ENCODE measurements at regions not wholly inside any gene's neighbourhood (a gene's known extent, or its start where the extent isn't known, plus 50 kb on each side); places are given as distances from the start of the nearest gene placed in this dataset.

- no peaks in the 10 kb centered on the region for H3K9me3 Mint-ChIP-seq
- H3K4me1 Mint-ChIP-seq: no peaks in the 10 kb centered on the region
- no peaks in the 10 kb centered on the region for H3K36me3 Mint-ChIP-seq
- no peak for DNase-seq (ENCODE audit: low spot score in 2 of 2, unreplicated experiment in 2 of 2)
- no peak overlapping the region for H3K4me3 Mint-ChIP-seq
- H3K27ac Mint-ChIP-seq: no peak overlapping the region
- peaks cover 4% of the 10 kb centered on the region for H3K27me3 Mint-ChIP-seq (ENCODE audit: low read depth)
- no peak for TF ChIP-seq CTCF (IDR thresholded peaks at IDR 0.05; ENCODE audit: unreplicated experiment)
Measured at GRCh38 chr9:23288545-23288944, 537.5 kb downstream of the ELAVL2 start.

GRCh38 chr9:23290973-23291372 is 535.1 kb downstream of the ELAVL2 start:
- TF ChIP-seq CTCF (IDR thresholded peaks at IDR 0.05; ENCODE audit: unreplicated experiment): no peak
- peaks cover 4% of the 10 kb centered on the region for H3K27me3 Mint-ChIP-seq (ENCODE audit: low read depth)
- H3K9me3 Mint-ChIP-seq: no peaks in the 10 kb centered on the region
- DNase-seq (ENCODE audit: low spot score in 2 of 2, unreplicated experiment in 2 of 2): no peak
- H3K4me3 Mint-ChIP-seq: no peak overlapping the region
- H3K27ac Mint-ChIP-seq: no peak overlapping the region
- H3K36me3 Mint-ChIP-seq: no peaks in the 10 kb centered on the region
- H3K4me1 Mint-ChIP-seq: no peaks in the 10 kb centered on the region

DNA sequence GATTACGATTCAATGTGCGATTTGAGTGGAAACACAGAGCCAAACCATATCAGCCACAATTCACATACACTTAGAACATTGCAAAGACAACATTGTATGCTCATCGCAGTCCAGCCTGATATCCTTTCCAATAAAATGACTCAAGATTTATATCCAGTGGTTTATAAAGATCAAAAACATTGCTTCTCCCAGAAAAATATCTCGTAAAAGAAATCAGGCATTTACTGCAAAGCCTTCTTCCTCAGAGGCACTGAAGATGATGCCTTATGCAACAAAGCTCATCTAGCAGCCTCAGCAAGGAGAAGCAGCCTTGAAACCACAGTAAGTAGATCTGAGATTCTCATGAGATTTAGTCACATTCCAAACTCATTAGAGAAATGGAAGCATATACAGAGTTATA is 523.8 kb downstream of the ELAVL2 start:
- Mint-ChIP-seq H3K36me3 (no peaks in the 10 kb centered on the region), H3K27me3 (ENCODE audit: low read depth) (no peaks in the 10 kb centered on the region), H3K4me3 (no peak overlapping the region), H3K9me3 (no peaks in the 10 kb centered on the region), H3K27ac (peak overlapping the region; percentile 54), H3K4me1 (no peaks in the 10 kb centered on the region)
- DNase-seq (ENCODE audit: low spot score in 2 of 2, unreplicated experiment in 2 of 2): no peak
- no peak for TF ChIP-seq CTCF (IDR thresholded peaks at IDR 0.05; ENCODE audit: unreplicated experiment)

DNA sequence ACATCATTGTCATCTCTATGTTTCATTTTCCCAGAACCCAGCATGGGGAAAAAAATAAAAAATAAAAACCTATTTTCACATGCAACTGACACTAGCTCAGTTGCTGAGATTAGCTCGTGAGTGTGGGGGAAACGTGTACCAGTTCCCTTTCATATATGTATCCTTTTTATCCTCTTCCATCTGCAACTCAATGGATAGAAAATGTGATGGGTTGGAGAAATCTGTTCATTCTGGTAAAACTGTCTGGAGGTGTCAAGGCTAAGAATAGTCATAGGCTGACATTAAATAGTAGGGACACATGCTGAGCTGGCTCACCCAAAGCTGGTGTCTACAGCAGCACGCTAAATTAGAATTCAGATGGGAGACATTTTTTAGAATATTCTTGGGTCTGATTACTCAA is 519.3 kb downstream of the ELAVL2 start:
- no peaks in the 10 kb centered on the region for H3K27me3 Mint-ChIP-seq (ENCODE audit: low read depth)
- no peak for DNase-seq (ENCODE audit: low spot score in 2 of 2, unreplicated experiment in 2 of 2)
- no peaks in the 10 kb centered on the region for H3K4me1 Mint-ChIP-seq
- H3K27ac Mint-ChIP-seq: no peak overlapping the region
- TF ChIP-seq CTCF (IDR thresholded peaks at IDR 0.05; ENCODE audit: unreplicated experiment): no peak
- peaks cover 12% of the 10 kb centered on the region for H3K9me3 Mint-ChIP-seq
- no peak overlapping the region for H3K4me3 Mint-ChIP-seq
- no peaks in the 10 kb centered on the region for H3K36me3 Mint-ChIP-seq

DNA sequence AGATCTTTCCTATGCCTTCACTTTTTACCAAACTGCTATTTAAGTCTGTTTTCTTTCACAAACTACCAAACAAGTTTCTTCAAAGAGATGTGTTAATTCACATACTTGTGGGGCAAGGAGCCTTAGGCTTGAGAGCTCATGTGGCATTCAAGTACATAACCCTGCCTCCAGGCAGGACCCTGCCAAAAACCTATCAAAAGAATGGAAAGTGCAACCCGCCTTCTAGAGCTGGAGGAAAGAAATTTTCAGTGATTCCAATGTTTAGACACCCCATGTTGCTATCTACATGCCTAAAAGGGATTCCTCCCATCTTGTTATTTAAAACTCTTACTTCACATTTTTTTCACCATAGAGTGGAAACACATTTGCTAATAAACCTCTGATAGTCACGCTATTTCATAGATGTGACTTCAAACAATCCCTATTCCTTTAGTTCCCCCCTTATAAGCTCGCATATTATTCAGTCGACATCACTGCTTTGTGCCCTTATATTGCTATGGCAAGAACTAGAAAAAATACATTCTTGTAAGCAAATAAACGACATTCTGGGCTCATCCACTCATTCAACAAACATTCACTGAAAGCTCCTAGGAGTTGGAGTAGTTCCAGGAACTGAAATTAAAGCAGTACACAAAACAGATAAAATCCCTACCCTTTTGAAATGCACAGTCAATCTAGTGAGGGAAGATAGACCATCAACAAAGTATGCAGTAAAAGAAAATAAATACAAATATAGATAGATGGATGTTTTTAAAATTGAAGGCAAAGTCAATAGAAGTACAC is 518.1 kb downstream of the ELAVL2 start:
- TF ChIP-seq CTCF (IDR thresholded peaks at IDR 0.05; ENCODE audit: unreplicated experiment): no peak

More for the DNA sequence above, 518.1 kb downstream of the ELAVL2 start:
- H3K27me3 Mint-ChIP-seq (ENCODE audit: low read depth): no peaks in the 10 kb centered on the region
- H3K4me3 Mint-ChIP-seq: no peak overlapping the region
- no peak overlapping the region for H3K27ac Mint-ChIP-seq
- H3K36me3 Mint-ChIP-seq: no peaks in the 10 kb centered on the region
- no peaks in the 10 kb centered on the region for H3K4me1 Mint-ChIP-seq
- H3K9me3 Mint-ChIP-seq: peaks cover 12% of the 10 kb centered on the region
- no peak for DNase-seq (ENCODE audit: low spot score in 2 of 2, unreplicated experiment in 2 of 2)

All from mesothelial cell of epicardium (in vitro differentiated cells).